ENCODE measurements at regions not wholly inside any gene's neighbourhood (a gene's known extent, or its start where the extent isn't known, plus 50 kb on each side); places are given as distances from the start of the nearest gene placed in this dataset.
"Not testable (repeated sequence)": the region's sequence is repeated elsewhere in the genome, so short reads cannot be mapped to it uniquely, and the experiment has no call there.

DNA sequence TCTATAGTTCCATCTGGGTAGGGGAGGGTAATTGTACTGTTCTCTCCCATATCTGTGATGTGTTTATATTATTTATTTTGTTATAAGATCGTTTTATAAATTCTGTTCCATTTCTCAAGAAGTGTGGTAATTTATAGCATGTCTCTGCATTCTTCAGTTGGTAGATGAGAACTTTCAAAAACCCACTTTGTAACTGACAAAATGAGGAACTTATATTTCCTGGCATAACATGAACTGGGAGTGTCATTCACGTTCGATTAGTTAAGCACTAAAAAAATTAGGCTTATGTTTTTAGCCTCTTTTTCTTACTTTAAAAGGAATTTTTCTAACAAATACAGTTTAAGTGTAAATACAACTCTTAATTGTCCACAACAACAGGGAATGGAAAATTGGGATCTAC, 230.8 kb downstream of the CGGBP1 start:
- no peak for DNase-seq
- Histone ChIP-seq H3K9me3 (ENCODE audit: control insufficient read depth, low read length) (no peaks in the 10 kb centered on the region), H3K4me1 (ENCODE audit: control insufficient read depth, insufficient read depth, low read length) (no peaks in the 10 kb centered on the region), H3K27me3 (ENCODE audit: control insufficient read depth, insufficient read depth) (no peaks in the 10 kb centered on the region), H3K27ac (ENCODE audit: low read length) (no peak overlapping the region), H3K4me3 (ENCODE audit: low read length) (no peak overlapping the region)
- ATAC-seq = no peak
- intact Hi-C loops (cut with DNase I) = no loop called here
- WGBS = 59% methylated on average over 3 of the region's 3 CpGs

DNA sequence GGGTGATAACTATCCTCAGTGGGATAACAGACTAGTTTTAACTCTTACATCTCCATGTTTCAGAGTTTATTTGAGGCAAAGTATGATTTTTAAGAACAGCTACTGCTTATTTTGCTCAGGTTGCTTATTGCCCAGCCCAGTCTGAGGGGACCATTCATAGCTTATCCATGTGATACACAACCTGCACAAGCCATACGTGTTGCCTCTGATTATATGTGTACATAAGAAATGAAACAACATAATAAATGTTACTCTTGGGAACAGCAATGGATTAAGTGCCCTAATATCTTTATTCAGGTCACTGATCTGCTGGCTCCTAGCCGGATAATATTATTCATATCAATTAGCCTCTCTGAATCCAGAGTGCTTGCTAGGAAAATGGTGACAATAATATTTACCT, 236.2 kb downstream of the CGGBP1 start:
- no peak overlapping the region for H3K4me3 ChIP-seq (ENCODE audit: low read length)

DNA sequence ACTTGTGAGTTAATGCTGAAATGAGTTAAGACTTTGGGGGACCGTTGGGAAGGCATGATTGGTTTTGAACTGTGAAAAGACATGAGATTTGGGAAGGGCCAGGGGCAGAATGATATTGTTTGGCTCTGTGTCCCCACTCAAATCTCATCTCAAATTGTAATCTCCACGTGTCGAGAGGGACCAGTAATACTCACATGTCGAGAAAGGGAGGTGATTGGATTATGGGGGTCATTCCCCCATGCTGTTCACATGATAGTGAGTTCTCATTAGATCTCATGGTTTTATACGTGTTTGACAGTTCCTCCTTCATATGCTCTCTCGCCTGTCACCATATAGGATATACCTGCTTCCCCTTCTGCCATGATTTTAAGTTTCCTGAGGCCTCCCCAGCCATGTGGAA, 245.3 kb downstream of the CGGBP1 start:
- intact Hi-C loops (cut with DNase I); H3K4me3 ChIP-seq (ENCODE audit: low read length); ATAC-seq; H3K9me3 ChIP-seq (ENCODE audit: control insufficient read depth, low read length); H3K4me1 ChIP-seq (ENCODE audit: control insufficient read depth, insufficient read depth, low read length); H3K27me3 ChIP-seq (ENCODE audit: control insufficient read depth, insufficient read depth); H3K27ac ChIP-seq (ENCODE audit: low read length); DNase-seq: not testable (repeated sequence)
- 78% methylated on average over 6 of the region's 6 CpGs for WGBS

More for the DNA sequence above, 236.2 kb downstream of the CGGBP1 start:
- Histone ChIP-seq H3K27ac (ENCODE audit: low read length) (no peak overlapping the region), H3K27me3 (ENCODE audit: control insufficient read depth, insufficient read depth) (no peaks in the 10 kb centered on the region), H3K4me1 (ENCODE audit: control insufficient read depth, insufficient read depth, low read length) (no peaks in the 10 kb centered on the region), H3K9me3 (ENCODE audit: control insufficient read depth, low read length) (no peaks in the 10 kb centered on the region)
- ATAC-seq = no peak
- intact Hi-C loops (cut with DNase I) = no loop called here
- no peak for DNase-seq
- WGBS = 64% methylated on average over 2 of the region's 2 CpGs

DNA sequence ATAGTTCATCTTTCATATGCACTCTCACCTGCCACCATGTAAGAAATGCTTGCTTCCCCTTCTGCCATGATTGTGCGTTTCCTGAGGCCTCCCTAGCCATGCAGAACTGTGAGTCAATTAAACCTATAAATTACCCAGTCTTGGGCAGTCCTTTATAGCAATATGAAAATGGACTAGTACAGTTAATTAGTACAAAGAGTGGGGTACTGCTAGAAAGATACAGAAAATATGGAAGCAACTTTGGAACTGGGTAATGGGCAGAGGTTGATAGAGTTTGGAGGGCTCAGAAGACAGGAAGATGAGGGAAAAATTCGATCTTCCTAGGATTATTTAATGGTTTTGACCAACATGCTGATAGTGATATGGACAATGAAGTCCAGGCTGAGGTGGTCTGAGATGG, 246.9 kb downstream of the CGGBP1 start:
- no peak for ATAC-seq
- no peak for DNase-seq
- Histone ChIP-seq H3K4me1 (ENCODE audit: control insufficient read depth, insufficient read depth, low read length) (no peaks in the 10 kb centered on the region), H3K27me3 (ENCODE audit: control insufficient read depth, insufficient read depth) (no peaks in the 10 kb centered on the region), H3K4me3 (ENCODE audit: low read length) (no peak overlapping the region), H3K27ac (ENCODE audit: low read length) (no peak overlapping the region), H3K9me3 (ENCODE audit: control insufficient read depth, low read length) (no peaks in the 10 kb centered on the region)
- WGBS = 60% methylated on average over 2 of the region's 2 CpGs
- intact Hi-C loops (cut with DNase I) = no loop called here

- Histone ChIP-seq H3K27ac (ENCODE audit: low read length) (no peak overlapping the region), H3K27me3 (ENCODE audit: control insufficient read depth, insufficient read depth) (no peaks in the 10 kb centered on the region), H3K4me1 (ENCODE audit: control insufficient read depth, insufficient read depth, low read length) (no peaks in the 10 kb centered on the region), H3K4me3 (ENCODE audit: low read length) (no peak overlapping the region), H3K9me3 (ENCODE audit: control insufficient read depth, low read length) (no peaks in the 10 kb centered on the region)
- intact Hi-C loops (cut with DNase I) = no loop called here
- DNase-seq (no peak), ATAC-seq (no peak)
Measured at GRCh38 chr3:87810452-87811016, 248.3 kb downstream of the CGGBP1 start.

DNA sequence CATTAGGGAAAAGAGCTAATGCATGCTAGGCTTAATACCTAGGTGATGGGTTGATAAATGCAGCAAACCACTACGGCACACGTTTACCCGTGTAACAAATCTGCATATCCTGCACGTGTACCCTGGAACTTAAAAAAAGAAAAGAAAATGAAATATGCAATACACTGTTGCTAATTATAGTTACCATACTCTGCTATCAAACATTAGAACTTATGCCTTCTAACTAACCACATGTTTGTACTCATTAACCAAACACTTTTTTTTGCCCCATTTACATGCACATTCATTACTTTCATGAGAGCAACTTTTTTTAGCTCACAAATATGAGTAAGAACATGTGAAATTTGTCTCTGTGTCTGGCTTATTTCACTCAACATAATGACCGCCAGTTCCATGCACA, 253.1 kb downstream of the CGGBP1 start:
- DNase-seq = no peak
- no peak overlapping the region for H3K4me3 ChIP-seq (ENCODE audit: low read length)
- WGBS = 82% methylated on average over 5 of the region's 5 CpGs
- no peaks in the 10 kb centered on the region for H3K27me3 ChIP-seq (ENCODE audit: control insufficient read depth, insufficient read depth)
- intact Hi-C loops (cut with DNase I) = no loop called here
- no peak overlapping the region for H3K27ac ChIP-seq (ENCODE audit: low read length)
- no peaks in the 10 kb centered on the region for H3K9me3 ChIP-seq (ENCODE audit: control insufficient read depth, low read length)
- H3K4me1 ChIP-seq (ENCODE audit: control insufficient read depth, insufficient read depth, low read length) = no peaks in the 10 kb centered on the region
- no peak for ATAC-seq

DNA sequence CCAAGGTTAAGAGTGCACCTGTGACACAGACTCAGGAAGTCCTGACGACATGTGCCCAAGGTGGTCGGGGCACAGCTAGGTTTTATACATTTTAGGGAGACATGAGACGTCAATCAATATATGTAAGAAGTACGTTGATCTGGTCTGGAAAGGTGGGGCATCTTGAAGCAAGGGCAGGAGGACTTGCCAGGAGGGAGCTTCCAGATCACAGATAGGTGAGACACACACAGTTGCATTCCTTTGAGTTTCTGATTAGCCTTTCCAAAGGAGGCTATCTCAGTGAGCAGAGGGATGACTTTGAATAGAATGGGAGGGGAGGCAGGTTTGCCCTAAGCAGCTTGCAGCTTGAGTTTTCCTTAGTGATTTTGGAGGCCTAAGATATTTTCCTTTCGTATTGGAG, 257.4 kb downstream of the CGGBP1 start:
- no peak for ATAC-seq
- DNase-seq = no peak
- WGBS = 61% methylated on average over 5 of the region's 5 CpGs
- Histone ChIP-seq H3K4me3 (ENCODE audit: low read length) (no peak overlapping the region), H3K4me1 (ENCODE audit: control insufficient read depth, insufficient read depth, low read length) (no peaks in the 10 kb centered on the region), H3K9me3 (ENCODE audit: control insufficient read depth, low read length) (no peaks in the 10 kb centered on the region), H3K27me3 (ENCODE audit: control insufficient read depth, insufficient read depth) (no peaks in the 10 kb centered on the region), H3K27ac (ENCODE audit: low read length) (no peak overlapping the region)
- intact Hi-C loops (cut with DNase I) = no loop called here

GRCh38 chr3:87800516-87800915, 258.3 kb downstream of the CGGBP1 start:
- no peak overlapping the region for H3K4me3 ChIP-seq (ENCODE audit: low read length)
- DNase-seq (no peak), ATAC-seq (no peak)
- no peak overlapping the region for H3K27ac ChIP-seq (ENCODE audit: low read length)
- intact Hi-C loops (cut with DNase I) = no loop called here
- no peaks in the 10 kb centered on the region for H3K4me1 ChIP-seq (ENCODE audit: control insufficient read depth, insufficient read depth, low read length)
- no peaks in the 10 kb centered on the region for H3K9me3 ChIP-seq (ENCODE audit: control insufficient read depth, low read length)
- no peaks in the 10 kb centered on the region for H3K27me3 ChIP-seq (ENCODE audit: control insufficient read depth, insufficient read depth)

GRCh38 chr3:87798567-87798947, 260.2 kb downstream of the CGGBP1 start:
- intact Hi-C loops (cut with DNase I) = no loop called here
- DNase-seq = no peak
- no peak overlapping the region for H3K4me3 ChIP-seq (ENCODE audit: low read length)
- H3K27me3 ChIP-seq (ENCODE audit: control insufficient read depth, insufficient read depth) = no peaks in the 10 kb centered on the region
- no peak overlapping the region for H3K27ac ChIP-seq (ENCODE audit: low read length)
- H3K4me1 ChIP-seq (ENCODE audit: control insufficient read depth, insufficient read depth, low read length) = no peaks in the 10 kb centered on the region
- ATAC-seq = no peak
- WGBS = 51% methylated on average over 4 of the region's 4 CpGs
- H3K9me3 ChIP-seq (ENCODE audit: control insufficient read depth, low read length) = no peaks in the 10 kb centered on the region

DNA sequence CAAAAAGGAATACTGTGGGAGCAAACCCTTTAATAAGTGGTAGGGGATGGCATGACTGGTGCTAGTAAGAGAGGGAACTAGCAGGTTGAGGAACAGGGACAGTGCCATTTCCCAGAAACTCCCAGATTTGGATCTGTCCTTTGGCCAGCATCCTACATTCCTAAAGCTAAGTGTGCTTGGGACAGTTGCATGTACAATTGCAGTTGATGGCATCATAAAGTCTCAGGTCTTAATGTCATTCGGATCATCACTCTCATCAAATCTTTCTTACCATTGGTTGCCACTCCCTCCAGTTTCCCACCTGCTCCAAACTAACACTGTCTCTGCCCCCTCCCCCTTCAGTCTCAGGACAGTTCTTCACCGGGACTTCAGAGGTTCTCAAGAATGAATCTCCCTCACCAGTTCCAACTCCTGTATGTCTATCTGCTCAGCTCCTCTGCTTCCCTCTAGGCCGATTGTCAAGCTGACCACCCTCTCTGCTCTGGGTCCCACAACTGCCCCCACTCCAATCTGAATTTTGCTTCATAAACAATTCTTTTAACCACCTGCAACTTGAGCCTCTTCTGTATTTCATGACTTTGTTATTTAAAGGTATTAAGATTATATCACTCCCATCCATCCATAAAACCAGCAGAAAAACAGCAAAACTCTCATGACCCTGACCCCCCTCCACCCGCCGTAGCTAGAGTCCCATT, 260.8 kb downstream of the CGGBP1 start:
- no peaks in the 10 kb centered on the region for H3K27me3 ChIP-seq (ENCODE audit: control insufficient read depth, insufficient read depth)
- ATAC-seq = no peak
- intact Hi-C loops (cut with DNase I) = no loop called here
- no peak overlapping the region for H3K27ac ChIP-seq (ENCODE audit: low read length)
- H3K4me3 ChIP-seq (ENCODE audit: low read length) = no peak overlapping the region
- WGBS = 59% methylated on average over 5 of the region's 5 CpGs
- no peak for DNase-seq
- no peaks in the 10 kb centered on the region for H3K4me1 ChIP-seq (ENCODE audit: control insufficient read depth, insufficient read depth, low read length)
- H3K9me3 ChIP-seq (ENCODE audit: control insufficient read depth, low read length) = no peaks in the 10 kb centered on the region

DNA sequence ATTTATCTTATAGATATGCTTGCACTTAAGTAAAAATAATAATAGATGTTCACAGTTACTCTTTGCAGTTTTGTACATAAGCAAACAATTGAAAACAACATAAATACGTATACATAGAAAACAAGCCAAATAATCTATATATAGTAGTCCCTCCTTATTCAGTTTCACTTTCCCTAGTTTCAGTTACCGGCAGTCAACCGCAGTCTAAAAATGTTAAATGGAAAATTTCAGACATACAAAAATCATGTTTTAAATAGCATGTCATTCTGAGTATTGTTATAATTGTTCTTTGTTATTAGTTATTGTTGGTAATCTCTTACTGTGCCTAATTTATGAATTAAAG, 262.0 kb downstream of the CGGBP1 start:
- H3K4me3 ChIP-seq (ENCODE audit: low read length) = no peak overlapping the region
- ATAC-seq (no peak), DNase-seq (no peak)
- 66% methylated on average over 3 of the region's 3 CpGs for WGBS
- no peak overlapping the region for H3K27ac ChIP-seq (ENCODE audit: low read length)
- H3K4me1 ChIP-seq (ENCODE audit: control insufficient read depth, insufficient read depth, low read length) = no peaks in the 10 kb centered on the region
- intact Hi-C loops (cut with DNase I) = no loop called here
- H3K27me3 ChIP-seq (ENCODE audit: control insufficient read depth, insufficient read depth) = peaks cover 3% of the 10 kb centered on the region
- H3K9me3 ChIP-seq (ENCODE audit: control insufficient read depth, low read length) = no peaks in the 10 kb centered on the region
